HUES64 (cell line): ENCODE measurements at regions not wholly inside any gene's neighbourhood (a gene's known extent, or its start where the extent isn't known, plus 50 kb on each side); places are given as distances from the start of the nearest gene placed in this dataset.

Experiments
- H3K27ac ChIP-seq: 2 replicates; pipeline ENCODE4 v1.7.0; 2013; ENCODE audit warnings: low read depth, low read length, inconsistent platforms
- H3K27me3 ChIP-seq: 2 replicates; pipeline ENCODE4 v1.6.1; 2013; ENCODE audit warnings: mild to moderate bottlenecking, low read length; ENCODE audit not compliant: insufficient read depth
- H3K36me3 ChIP-seq: 2 replicates; pipeline ENCODE4 v1.6.1; 2013; ENCODE audit warnings: mild to moderate bottlenecking, low read length; ENCODE audit not compliant: insufficient read depth
- H3K4me1 ChIP-seq: 2 replicates; pipeline ENCODE4 v1.6.1; 2013; ENCODE audit warnings: mild to moderate bottlenecking, low read length, moderate library complexity; ENCODE audit not compliant: insufficient read depth
- H3K4me3 ChIP-seq: 2 replicates; pipeline ENCODE4 v1.5.1; 2013; ENCODE audit warnings: mild to moderate bottlenecking, low read length, moderate library complexity
- H3K9ac ChIP-seq: 2 replicates; pipeline ENCODE4 v1.6.1; 2013; ENCODE audit warnings: mild to moderate bottlenecking, low read depth, low read length
- H3K9me3 ChIP-seq: 2 replicates; pipeline ENCODE4 v1.6.1; 2013; ENCODE audit warnings: low read depth, low read length; ENCODE audit not compliant: insufficient read depth
- WGBS: fragments of 150-250, 120-280 bp; methylation state at CpG from one replicate; pipeline ENCODE4 v1.1.7; 2013; ENCODE audit warnings: missing lambda C conversion rate; 5-methylcytosine and 5-hydroxymethylcytosine counted together

- no peak overlapping the region for H3K27ac ChIP-seq
- H3K27me3 ChIP-seq: no peaks in the 10 kb centered on the region
- no peaks in the 10 kb centered on the region for H3K9me3 ChIP-seq
- 88% methylated on average over 9 of the region's 9 CpGs for WGBS
- no peak overlapping the region for H3K9ac ChIP-seq
- no peaks in the 10 kb centered on the region for H3K36me3 ChIP-seq
- no peak overlapping the region for H3K4me3 ChIP-seq
- no peaks in the 10 kb centered on the region for H3K4me1 ChIP-seq
Measured at GRCh38 chr1:5297180-5297885, 642.9 kb downstream of the AJAP1 start.

GRCh38 chr1:5296557-5297179, 642.3 kb downstream of the AJAP1 start:
- no peaks in the 10 kb centered on the region for H3K27me3 ChIP-seq
- WGBS: 95% methylated on average over 18 of the region's 18 CpGs

GRCh38 chr1:5296095-5296494, 641.7 kb downstream of the AJAP1 start:
- Histone ChIP-seq H3K4me3 (no peak overlapping the region), H3K9me3 (no peaks in the 10 kb centered on the region), H3K27me3 (no peaks in the 10 kb centered on the region), H3K27ac (no peak overlapping the region), H3K36me3 (no peaks in the 10 kb centered on the region), H3K4me1 (no peaks in the 10 kb centered on the region), H3K9ac (no peak overlapping the region)
- WGBS: 86% methylated on average over 12 of the region's 12 CpGs

More at GRCh38 chr1:5296557-5297179, 642.3 kb downstream of the AJAP1 start:
- H3K9me3 ChIP-seq: no peaks in the 10 kb centered on the region
- H3K4me3 ChIP-seq: no peak overlapping the region
- H3K36me3 ChIP-seq: no peaks in the 10 kb centered on the region
- no peaks in the 10 kb centered on the region for H3K4me1 ChIP-seq
- H3K9ac ChIP-seq: no peak overlapping the region
- H3K27ac ChIP-seq: no peak overlapping the region

- Histone ChIP-seq H3K27me3 (no peaks in the 10 kb centered on the region), H3K9ac (no peak overlapping the region), H3K36me3 (no peaks in the 10 kb centered on the region), H3K27ac (no peak overlapping the region), H3K4me3 (no peak overlapping the region), H3K4me1 (no peaks in the 10 kb centered on the region), H3K9me3 (no peaks in the 10 kb centered on the region)
- 78% methylated on average over 6 of the region's 6 CpGs for WGBS
Measured at GRCh38 chr1:5291889-5292288, 637.5 kb downstream of the AJAP1 start.

GRCh38 chr1:5287178-5288150, 633.1 kb downstream of the AJAP1 start:
- Histone ChIP-seq H3K4me3 (no peak overlapping the region), H3K9ac (no peak overlapping the region), H3K36me3 (no peaks in the 10 kb centered on the region), H3K27me3 (no peaks in the 10 kb centered on the region), H3K9me3 (peaks cover 3% of the 10 kb centered on the region; the same call in 1 of the 2 replicates), H3K27ac (no peak overlapping the region), H3K4me1 (no peaks in the 10 kb centered on the region)
- WGBS: 86% methylated on average over 17 of the region's 17 CpGs

GRCh38 chr1:5286244-5286643, 631.8 kb downstream of the AJAP1 start:
- H3K4me3 ChIP-seq: no peak overlapping the region
- H3K36me3 ChIP-seq: no peaks in the 10 kb centered on the region
- no peak overlapping the region for H3K9ac ChIP-seq
- H3K27me3 ChIP-seq: no peaks in the 10 kb centered on the region
- 86% methylated on average over 2 of the region's 2 CpGs for WGBS
- H3K9me3 ChIP-seq: peaks cover 3% of the 10 kb centered on the region; the same call in 1 of the 2 replicates
- H3K27ac ChIP-seq: no peak overlapping the region
- H3K4me1 ChIP-seq: no peaks in the 10 kb centered on the region

GRCh38 chr1:5274527-5274926, 620.1 kb downstream of the AJAP1 start:
- Histone ChIP-seq H3K9ac (no peak overlapping the region), H3K27me3 (no peaks in the 10 kb centered on the region), H3K4me3 (no peak overlapping the region), H3K36me3 (no peaks in the 10 kb centered on the region), H3K27ac (no peak overlapping the region), H3K9me3 (no peaks in the 10 kb centered on the region), H3K4me1 (peaks cover 23% of the 10 kb centered on the region; the same call in 1 of the 2 replicates)
- 55% methylated on average over 5 of the region's 5 CpGs for WGBS

GRCh38 chr1:5273280-5274003, 619.0 kb downstream of the AJAP1 start:
- Histone ChIP-seq H3K9me3 (no peaks in the 10 kb centered on the region), H3K27ac (no peak overlapping the region), H3K36me3 (no peaks in the 10 kb centered on the region), H3K27me3 (no peaks in the 10 kb centered on the region), H3K4me3 (no peak overlapping the region), H3K4me1 (peaks cover 23% of the 10 kb centered on the region; the same call in 1 of the 2 replicates), H3K9ac (no peak overlapping the region)
- WGBS: 67% methylated on average over 3 of the region's 3 CpGs

- Histone ChIP-seq H3K27ac (no peak overlapping the region), H3K9me3 (no peaks in the 10 kb centered on the region), H3K4me3 (no peak overlapping the region), H3K4me1 (peaks cover 25% of the 10 kb centered on the region; the same call in 1 of the 2 replicates), H3K9ac (no peak overlapping the region), H3K36me3 (no peaks in the 10 kb centered on the region), H3K27me3 (no peaks in the 10 kb centered on the region)
- 95% methylated on average over 7 of the region's 7 CpGs for WGBS
Measured at GRCh38 chr1:5272325-5272724, 617.9 kb downstream of the AJAP1 start.

- Histone ChIP-seq H3K4me3 (no peak overlapping the region), H3K4me1 (peaks cover 31% of the 10 kb centered on the region; the same call in 1 of the 2 replicates), H3K27ac (no peak overlapping the region), H3K9ac (no peak overlapping the region), H3K9me3 (no peaks in the 10 kb centered on the region), H3K36me3 (no peaks in the 10 kb centered on the region), H3K27me3 (no peaks in the 10 kb centered on the region)
- 100% methylated on average over 2 of the region's 2 CpGs for WGBS
Measured at GRCh38 chr1:5271264-5271663, 616.9 kb downstream of the AJAP1 start.
